GM23338 (cell line): ENCODE measurements at regions not wholly inside any gene's neighbourhood (a gene's known extent, or its start where the extent isn't known, plus 50 kb on each side); places are given as distances from the start of the nearest gene placed in this dataset.

Experiments used
- ATAC-seq: fragments of 200-7000 bp; cut with Tn5 transposase; 3 replicates; pipeline ENCODE4 v1.9.1; 2020
- DNase-seq: peaks from one replicate; pipeline ENCODE4 v3.0.0-alpha.2; 2015; ENCODE audit warnings: low spot score
- H2AFZ ChIP-seq: fragments of 200-600 bp; sonication (generic); 2 replicates; pipeline ENCODE4 v1.8.0; 2016; ENCODE audit warnings: antibody characterized with exemption, mild to moderate bottlenecking, moderate library complexity
- H3F3A ChIP-seq: fragments of 200-600 bp; sonication (generic); replicated peaks from 2 replicates; pipeline ENCODE4 v1.8.0; 2017; ENCODE audit warnings: antibody characterized with exemption, mixed run types, low read depth
- H3K27ac ChIP-seq: fragments of 200-600 bp; sonication (generic); 2 replicates; pipeline ENCODE4 v1.6.1; 2016; ENCODE audit warnings: low read depth
- H3K27me3 ChIP-seq: fragments of 200-600 bp; sonication (generic); 2 replicates; pipeline ENCODE4 v1.8.0; 2016; ENCODE audit warnings: mild to moderate bottlenecking, mixed run types, moderate library complexity; ENCODE audit not compliant: insufficient read depth
- H3K36me3 ChIP-seq: fragments of 200-600 bp; sonication (generic); 2 replicates; pipeline ENCODE4 v1.8.0; 2016; ENCODE audit warnings: mild to moderate bottlenecking; ENCODE audit not compliant: insufficient read depth
- H3K4me1 ChIP-seq: fragments of 200-600 bp; sonication (generic); 2 replicates; pipeline ENCODE4 v1.8.0; 2016; ENCODE audit warnings: mild to moderate bottlenecking, moderate library complexity; ENCODE audit not compliant: insufficient read depth
- H3K4me2 ChIP-seq: fragments of 200-600 bp; sonication (generic); 2 replicates; pipeline ENCODE4 v1.7.1; 2017; ENCODE audit warnings: mixed run types
- H3K4me3 ChIP-seq: fragments of 200-600 bp; sonication (generic); 2 replicates; pipeline ENCODE4 v1.6.1; 2016; ENCODE audit warnings: mixed run types
- H3K79me2 ChIP-seq: fragments of 200-600 bp; sonication (generic); replicated peaks from 2 replicates; pipeline ENCODE4 v1.8.0; 2017; ENCODE audit warnings: mild to moderate bottlenecking; ENCODE audit not compliant: insufficient read depth
- H3K9me2 ChIP-seq: fragments of 200-600 bp; sonication (generic); 2 replicates; pipeline ENCODE4 v1.8.0; 2017; ENCODE audit not compliant: insufficient read depth
- H4K20me1 ChIP-seq: fragments of 200-600 bp; sonication (generic); replicated peaks from 2 replicates; pipeline ENCODE4 v1.8.0; 2017; ENCODE audit warnings: mild to moderate bottlenecking; ENCODE audit not compliant: insufficient read depth
- H3K27ac Mint-ChIP-seq: 2 replicates; pipeline ENCODE4 v1.8.0; 2020; ENCODE audit warnings: inconsistent platforms, mild to moderate bottlenecking, moderate library complexity, mixed read lengths
- H3K27me3 Mint-ChIP-seq: 3 replicates; pipeline ENCODE4 v1.8.0; 2022; ENCODE audit warnings: low read depth, mild to moderate bottlenecking, moderate library complexity, mixed read lengths, inconsistent platforms; ENCODE audit not compliant: insufficient read depth, poor library complexity
- H3K36me3 Mint-ChIP-seq: 3 replicates; pipeline ENCODE4 v1.8.0; 2021; ENCODE audit warnings: low read depth, mild to moderate bottlenecking, inconsistent platforms, moderate library complexity, mixed read lengths
- H3K4me1 Mint-ChIP-seq: 3 replicates; pipeline ENCODE4 v1.8.0; 2020; ENCODE audit warnings: mild to moderate bottlenecking, inconsistent platforms, mixed read lengths
- H3K4me3 Mint-ChIP-seq: 3 replicates; pipeline ENCODE4 v1.8.0; 2021; ENCODE audit warnings: moderate library complexity, mild to moderate bottlenecking, inconsistent platforms, mixed read lengths
- H3K9me3 Mint-ChIP-seq: 3 replicates; pipeline ENCODE4 v1.8.0; 2020; ENCODE audit warnings: moderate library complexity, mild to moderate bottlenecking, inconsistent platforms, mixed read lengths
- CREB1 ChIP-seq: fragments of 250-450 bp; sonication (Bioruptor Pico); IDR thresholded peaks from 2 replicates; pipeline ENCODE4 v1.5.0; 2020; ENCODE audit warnings: low read depth, mild to moderate bottlenecking, moderate library complexity
- CTCF ChIP-seq, 2 experiments: fragments of 200-600 bp in 1 of 2; sonication (generic) in 1 of 2; conservative IDR thresholded peaks; 2 replicates each; pipeline versions ENCODE4 v1.5.1 to v1.6.1; 2016 to 2017; ENCODE audit warnings: antibody characterized with exemption in 2 of 2, low read depth in 2 of 2, mild to moderate bottlenecking in 2 of 2, moderate library complexity in 1 of 2
- ETS1 ChIP-seq: IDR thresholded peaks from 2 replicates; pipeline ENCODE4 v1.6.1; 2016; ENCODE audit warnings: antibody characterized with exemption
- EZH2 ChIP-seq: fragments of 200-600 bp; sonication (generic); IDR thresholded peaks from one replicate; pipeline ENCODE4 v1.8.0; 2017; ENCODE audit warnings: antibody characterized with exemption, mild to moderate bottlenecking, low read depth; ENCODE audit not compliant: unreplicated experiment
- EZH2phosphoT487 ChIP-seq: fragments of 200-600 bp; sonication (generic); IDR thresholded peaks from one replicate; pipeline ENCODE4 v1.8.1; 2018; ENCODE audit warnings: antibody characterized with exemption; ENCODE audit not compliant: unreplicated experiment
- JUNB ChIP-seq: IDR thresholded peaks from one replicate; pipeline ENCODE4 v1.6.1; 2016; ENCODE audit warnings: antibody characterized with exemption; ENCODE audit not compliant: unreplicated experiment
- NANOG ChIP-seq: IDR thresholded peaks from 2 replicates; pipeline ENCODE4 v1.6.1; 2016; ENCODE audit warnings: antibody characterized with exemption, borderline replicate concordance
- POLR2AphosphoS5 ChIP-seq: IDR thresholded peaks from 2 replicates; pipeline ENCODE4 v1.6.1; 2016; ENCODE audit warnings: antibody characterized with exemption, low read depth
- REST ChIP-seq: IDR thresholded peaks from one replicate; pipeline ENCODE4 v1.6.1; 2018; ENCODE audit warnings: antibody characterized with exemption; ENCODE audit not compliant: unreplicated experiment
- STAT1 ChIP-seq: IDR thresholded peaks from one replicate; pipeline ENCODE4 v1.6.1; 2016; ENCODE audit warnings: antibody characterized with exemption; ENCODE audit not compliant: unreplicated experiment
- ZNF114 ChIP-seq: fragments of 250-450 bp; sonication (Bioruptor Pico); IDR thresholded peaks from 2 replicates; pipeline ENCODE4 v1.5.0; 2020; ENCODE audit warnings: mild to moderate bottlenecking, moderate library complexity
- ZNF331 ChIP-seq: fragments of 250-450 bp; sonication (Bioruptor Pico); IDR thresholded peaks from 2 replicates; pipeline ENCODE4 v1.5.0; 2020; ENCODE audit warnings: low read depth, mild to moderate bottlenecking, moderate library complexity
- ZNF462 ChIP-seq: fragments of 250-450 bp; sonication (Bioruptor Pico); IDR thresholded peaks from 2 replicates; pipeline ENCODE4 v1.5.0; 2020; ENCODE audit warnings: mild to moderate bottlenecking, moderate library complexity

- peaks cover 6% of the 10 kb centered on the region; the same call in 1 of the 3 replicates for H3K36me3 Mint-ChIP-seq
- Histone ChIP-seq H3K4me2 (no peak overlapping the region), H3K27me3 (no peaks in the 10 kb centered on the region), H3K9me2 (no peaks in the 10 kb centered on the region), H3K36me3 (0 out of 2 replicates have a peak, but pooled peaks cover 1% of the 10 kb centered on the region), H2AFZ (no peak overlapping the region), H3K4me1 (no peaks in the 10 kb centered on the region), H3K4me3 (no peak overlapping the region), H3F3A (no peaks in the 10 kb centered on the region), H3K27ac (no peak overlapping the region), H3K79me2 (no peaks in the 10 kb centered on the region), H4K20me1 (no peaks in the 10 kb centered on the region)
- ATAC-seq (no peak), DNase-seq (no peak)
- H3K4me3 Mint-ChIP-seq: no peak overlapping the region
- peaks cover 14% of the 10 kb centered on the region for H3K9me3 Mint-ChIP-seq
- no peaks in the 10 kb centered on the region for H3K27me3 Mint-ChIP-seq
- no peaks in the 10 kb centered on the region for H3K4me1 Mint-ChIP-seq
- no peak overlapping the region for H3K27ac Mint-ChIP-seq
- TF ChIP-seq EZH2phosphoT487: no peak
- TF ChIP-seq ZNF331: no peak
- TF ChIP-seq STAT1: no peak
- no peak for TF ChIP-seq EZH2
- no peak for TF ChIP-seq ZNF114 (CRISPR knock-in tag)
- no peak for TF ChIP-seq JUNB
- TF ChIP-seq CREB1 (CRISPR knock-in tag): no peak
- TF ChIP-seq ZNF462: no peak
- TF ChIP-seq POLR2AphosphoS5: no peak
- TF ChIP-seq NANOG: no peak
- TF ChIP-seq REST: no peak
- TF ChIP-seq ETS1: no peak
- TF ChIP-seq CTCF (conservative IDR thresholded peaks at IDR 0.05; ENCODE audit: low read depth in 2 of 2): no peak
Measured at GRCh38 chr5:97576956-97577355, 393.9 kb upstream of the RIOK2 start.
